ENCODE measurements at regions not wholly inside any gene's neighbourhood (a gene's known extent, or its start where the extent isn't known, plus 50 kb on each side); places are given as distances from the start of the nearest gene placed in this dataset.

DNA sequence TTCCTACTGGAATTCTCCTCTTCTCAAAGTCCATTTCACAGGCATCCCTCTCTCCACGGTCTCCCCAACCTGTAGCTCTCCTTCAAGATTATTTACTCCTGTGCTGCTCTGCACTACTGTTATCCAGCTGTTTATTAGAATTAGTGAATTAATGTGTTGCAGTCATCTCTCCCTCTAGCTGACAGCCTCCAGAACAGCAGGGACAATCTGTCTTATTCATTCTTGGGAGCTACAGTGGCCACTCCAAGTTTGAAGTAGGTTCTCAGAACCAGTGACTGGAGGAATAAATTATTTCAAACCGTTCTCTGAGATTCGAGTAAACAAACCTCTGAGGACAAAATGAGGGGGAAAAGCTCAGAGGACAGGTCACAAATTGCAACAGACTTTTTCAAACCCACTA lies 330.9 kb downstream of the RRAGC start:
- TF ChIP-seq SIN3A (IDR thresholded peaks at IDR 0.05; ENCODE audit: borderline replicate concordance, insufficient read depth, low read length): no peak
- TF ChIP-seq, protein P1, sequence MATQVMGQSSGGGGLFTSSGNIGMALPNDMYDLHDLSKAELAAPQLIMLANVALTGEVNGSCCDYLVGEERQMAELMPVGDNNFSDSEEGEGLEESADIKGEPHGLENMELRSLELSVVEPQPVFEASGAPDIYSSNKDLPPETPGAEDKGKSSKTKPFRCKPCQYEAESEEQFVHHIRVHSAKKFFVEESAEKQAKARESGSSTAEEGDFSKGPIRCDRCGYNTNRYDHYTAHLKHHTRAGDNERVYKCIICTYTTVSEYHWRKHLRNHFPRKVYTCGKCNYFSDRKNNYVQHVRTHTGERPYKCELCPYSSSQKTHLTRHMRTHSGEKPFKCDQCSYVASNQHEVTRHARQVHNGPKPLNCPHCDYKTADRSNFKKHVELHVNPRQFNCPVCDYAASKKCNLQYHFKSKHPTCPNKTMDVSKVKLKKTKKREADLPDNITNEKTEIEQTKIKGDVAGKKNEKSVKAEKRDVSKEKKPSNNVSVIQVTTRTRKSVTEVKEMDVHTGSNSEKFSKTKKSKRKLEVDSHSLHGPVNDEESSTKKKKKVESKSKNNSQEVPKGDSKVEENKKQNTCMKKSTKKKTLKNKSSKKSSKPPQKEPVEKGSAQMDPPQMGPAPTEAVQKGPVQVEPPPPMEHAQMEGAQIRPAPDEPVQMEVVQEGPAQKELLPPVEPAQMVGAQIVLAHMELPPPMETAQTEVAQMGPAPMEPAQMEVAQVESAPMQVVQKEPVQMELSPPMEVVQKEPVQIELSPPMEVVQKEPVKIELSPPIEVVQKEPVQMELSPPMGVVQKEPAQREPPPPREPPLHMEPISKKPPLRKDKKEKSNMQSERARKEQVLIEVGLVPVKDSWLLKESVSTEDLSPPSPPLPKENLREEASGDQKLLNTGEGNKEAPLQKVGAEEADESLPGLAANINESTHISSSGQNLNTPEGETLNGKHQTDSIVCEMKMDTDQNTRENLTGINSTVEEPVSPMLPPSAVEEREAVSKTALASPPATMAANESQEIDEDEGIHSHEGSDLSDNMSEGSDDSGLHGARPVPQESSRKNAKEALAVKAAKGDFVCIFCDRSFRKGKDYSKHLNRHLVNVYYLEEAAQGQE (IDR thresholded peaks at IDR 0.05; ENCODE audit: insufficient read depth in 1 of 2, low read depth in 2 of 2, low read length in 2 of 2): no peak
- TF ChIP-seq TAF1 (IDR thresholded peaks at IDR 0.05; ENCODE audit: borderline replicate concordance, insufficient read depth, low read length): no peak
- no peak for TF ChIP-seq POLR2AphosphoS5 (IDR thresholded peaks at IDR 0.05; ENCODE audit: low read depth, low read length)
- TF ChIP-seq FOXP2 (optimal IDR thresholded peaks at IDR 0.05; ENCODE audit: borderline replicate concordance, extremely low read depth, extremely low read length, insufficient read depth): no peak

Measured in PFSK-1 (cell line).